WTC11 (cell line): ENCODE measurements at regions not wholly inside any gene's neighbourhood (a gene's known extent, or its start where the extent isn't known, plus 50 kb on each side); places are given as distances from the start of the nearest gene placed in this dataset.

Experiments
- ATAC-seq: fragments of 200-7000 bp; cut with Tn5 transposase; 2 replicates; pipeline ENCODE4 v1.10.0; 2021; ENCODE audit warnings: mild to moderate bottlenecking, moderate library complexity
- CTCF ChIA-PET: fragments of 300-600 bp; sonication (Branson Sonifier 250); formaldehyde crosslinking; loops from one replicate; lab custom pipeline; 2021; ENCODE audit warnings: antibody characterized with exemption; lab: Charles Lee
- POLR2A ChIA-PET: fragments of 350-600 bp; sonication (Branson Sonifier 250); formaldehyde crosslinking; loops from one replicate; lab custom pipeline; 2021; ENCODE audit warnings: antibody characterized with exemption; lab: Charles Lee
- DNase-seq: peaks from one replicate; pipeline ENCODE4 v3.0.0; 2021; ENCODE audit warnings: low spot score
- H3K27ac Mint-ChIP-seq: 2 replicates; pipeline ENCODE4 v1.8.0; 2021; ENCODE audit warnings: mixed read lengths
- H3K27me3 Mint-ChIP-seq: 2 replicates; pipeline ENCODE4 v1.8.0; 2021; ENCODE audit warnings: low read depth, mild to moderate bottlenecking, moderate library complexity, mixed read lengths
- H3K36me3 Mint-ChIP-seq: 2 replicates; pipeline ENCODE4 v1.8.0; 2021; ENCODE audit warnings: mixed read lengths
- H3K4me1 Mint-ChIP-seq: 2 replicates; pipeline ENCODE4 v1.8.0; 2022; ENCODE audit warnings: mixed read lengths
- H3K4me3 Mint-ChIP-seq: 2 replicates; pipeline ENCODE4 v1.8.0; 2021; ENCODE audit warnings: mild to moderate bottlenecking, moderate library complexity, mixed read lengths
- H3K9me3 Mint-ChIP-seq: 2 replicates; pipeline ENCODE4 v1.8.0; 2021; ENCODE audit warnings: mixed read lengths
- ATF2 ChIP-seq: sonication (generic); formaldehyde crosslinking; IDR thresholded peaks from 2 replicates; pipeline ENCODE4 v1.8.1; 2022; ENCODE audit warnings: low read depth, missing genetic modification reagents, borderline replicate concordance
- ATF3 ChIP-seq: sonication (generic); formaldehyde crosslinking; conservative IDR thresholded peaks from 2 replicates; pipeline ENCODE4 v1.8.1; 2022; ENCODE audit warnings: mild to moderate bottlenecking, missing genetic modification reagents
- E2F4 ChIP-seq: sonication (generic); formaldehyde crosslinking; IDR thresholded peaks from 2 replicates; pipeline ENCODE4 v1.8.1; 2022; ENCODE audit warnings: low read depth, mild to moderate bottlenecking, moderate library complexity, missing genetic modification reagents, borderline replicate concordance
- E2F5 ChIP-seq: sonication (generic); formaldehyde crosslinking; IDR thresholded peaks from 2 replicates; pipeline ENCODE4 v1.8.1; 2022; ENCODE audit warnings: mild to moderate bottlenecking, moderate library complexity, missing genetic modification reagents
- ERG ChIP-seq: fragments of 250-450 bp; sonication (Bioruptor Pico); IDR thresholded peaks from 2 replicates; pipeline ENCODE4 v1.8.0; 2021; ENCODE audit warnings: mild to moderate bottlenecking
- FOXP1 ChIP-seq: sonication (generic); formaldehyde crosslinking; IDR thresholded peaks from 2 replicates; pipeline ENCODE4 v1.8.0; 2022; ENCODE audit warnings: missing genetic modification reagents, mild to moderate bottlenecking, moderate library complexity, borderline replicate concordance
- FOXP4 ChIP-seq: sonication (generic); formaldehyde crosslinking; IDR thresholded peaks from 2 replicates; pipeline ENCODE4 v1.8.0; 2022; ENCODE audit warnings: mild to moderate bottlenecking, missing genetic modification reagents
- HMGXB4 ChIP-seq: sonication (generic); formaldehyde crosslinking; IDR thresholded peaks from 2 replicates; pipeline ENCODE4 v1.8.1; 2023; ENCODE audit warnings: mild to moderate bottlenecking, moderate library complexity, missing genetic modification reagents
- IRF1 ChIP-seq: sonication (generic); formaldehyde crosslinking; IDR thresholded peaks from 2 replicates; pipeline ENCODE4 v1.8.0; 2023; ENCODE audit warnings: missing genetic modification reagents
- JAZF1 ChIP-seq: fragments of 250-450 bp; sonication (Bioruptor Pico); IDR thresholded peaks from 2 replicates; pipeline ENCODE4 v1.9.0; 2021; ENCODE audit warnings: moderate library complexity, mild to moderate bottlenecking, inconsistent platforms
- MAX ChIP-seq: sonication (generic); formaldehyde crosslinking; IDR thresholded peaks from 2 replicates; pipeline ENCODE4 v1.8.0; 2022; ENCODE audit warnings: mild to moderate bottlenecking, missing genetic modification reagents
- MYBL2 ChIP-seq: sonication (generic); formaldehyde crosslinking; IDR thresholded peaks from 2 replicates; pipeline ENCODE4 v1.8.1; 2023; ENCODE audit warnings: mild to moderate bottlenecking, moderate library complexity, missing genetic modification reagents
- NFE2L1 ChIP-seq: sonication (generic); formaldehyde crosslinking; IDR thresholded peaks from 2 replicates; pipeline ENCODE4 v1.8.1; 2023; ENCODE audit warnings: missing genetic modification reagents
- SOX15 ChIP-seq: fragments of 250-450 bp; sonication (Bioruptor Pico); IDR thresholded peaks from 2 replicates; pipeline ENCODE4 v1.9.0; 2021; ENCODE audit warnings: mild to moderate bottlenecking
- TEAD1 ChIP-seq: sonication (generic); formaldehyde crosslinking; IDR thresholded peaks from 2 replicates; pipeline ENCODE4 v1.8.0; 2022; ENCODE audit warnings: mild to moderate bottlenecking, missing genetic modification reagents
- TEAD4 ChIP-seq: sonication (generic); formaldehyde crosslinking; IDR thresholded peaks from 2 replicates; pipeline ENCODE4 v1.8.0; 2022; ENCODE audit warnings: mild to moderate bottlenecking, missing genetic modification reagents
- ZNF219 ChIP-seq: sonication (generic); formaldehyde crosslinking; IDR thresholded peaks from 2 replicates; pipeline ENCODE4 v1.8.0; 2023; ENCODE audit warnings: missing genetic modification reagents, mild to moderate bottlenecking, borderline replicate concordance
- ZNF532 ChIP-seq: fragments of 250-450 bp; sonication (Bioruptor Pico); IDR thresholded peaks from 2 replicates; pipeline ENCODE4 v1.9.0; 2021; ENCODE audit warnings: mild to moderate bottlenecking, borderline replicate concordance

- H3K4me1 Mint-ChIP-seq = no peaks in the 10 kb centered on the region
- DNase-seq (no peak), ATAC-seq (no peak)
- TF ChIP-seq ZNF219 (CRISPR knock-in tag) (no peak), ATF2 (CRISPR knock-in tag) (no peak), ERG (CRISPR knock-in tag) (no peak), NFE2L1 (no peak), JAZF1 (no peak), E2F4 (CRISPR knock-in tag) (no peak), MAX (CRISPR knock-in tag) (no peak), FOXP4 (CRISPR knock-in tag) (no peak), ATF3 (CRISPR knock-in tag) (no peak), SOX15 (no peak), IRF1 (no peak), HMGXB4 (CRISPR knock-in tag) (no peak)
- H3K27ac Mint-ChIP-seq = no peak overlapping the region
- H3K4me3 Mint-ChIP-seq = no peak overlapping the region
- peaks cover 13% of the 10 kb centered on the region for H3K27me3 Mint-ChIP-seq
- peaks cover 31% of the 10 kb centered on the region for H3K36me3 Mint-ChIP-seq
- peaks cover 38% of the 10 kb centered on the region for H3K9me3 Mint-ChIP-seq
- CTCF ChIA-PET = interaction anchor here (1.7 to 3.8 kb wide), 2 partner anchors 47 to 53 kb away, joined by 8 to 22 read pairs; no protein-coding TSS in a partner anchor
- POLR2A ChIA-PET = no interaction called here
These were observed 73.8 kb upstream of the ECI2 start for GRCh38 chr6:4209196-4209595.

- H3K27me3 Mint-ChIP-seq = peaks cover 12% of the 10 kb centered on the region
- ATAC-seq (no peak), DNase-seq (no peak)
- H3K4me1 Mint-ChIP-seq = no peaks in the 10 kb centered on the region
- no peak overlapping the region for H3K4me3 Mint-ChIP-seq
- peaks cover 30% of the 10 kb centered on the region for H3K36me3 Mint-ChIP-seq
- ChIA-PET POLR2A (no interaction called here), CTCF (no interaction called here)
- H3K9me3 Mint-ChIP-seq = peaks cover 35% of the 10 kb centered on the region
- H3K27ac Mint-ChIP-seq = no peak overlapping the region
- TF ChIP-seq MYBL2 (CRISPR knock-in tag) (no peak), E2F5 (CRISPR knock-in tag) (no peak), TEAD1 (no peak), FOXP1 (CRISPR knock-in tag) (no peak), TEAD4 (CRISPR knock-in tag) (no peak), ZNF532 (CRISPR knock-in tag) (no peak)
These were observed 72.8 kb upstream of the ECI2 start for GRCh38 chr6:4208158-4208557.
